GM11168 (cell line): ENCODE measurements at regions not wholly inside any gene's neighbourhood (a gene's known extent, or its start where the extent isn't known, plus 50 kb on each side); places are given as distances from the start of the nearest gene placed in this dataset.

Experiments
- in situ Hi-C: fragments of 300-500 bp; cut with MboI; formaldehyde crosslinking; loops from one replicate; pipeline ENCODE4 v1.12.0; 2022; ENCODE audit warnings: low sequenced_read_pairs; ENCODE audit not compliant: unreplicated experiment

- in situ Hi-C loops, result no loop called here
Measured at GRCh38 chr6:63371104-63371715, 51.4 kb upstream of the LGSN start.

GRCh38 chr6:63372951-63373533, 53.3 kb upstream of the LGSN start:
- in situ Hi-C loops, result no loop called here

GRCh38 chr6:63389191-63389844, 69.5 kb upstream of the LGSN start:
- in situ Hi-C loops, result no loop called here

GRCh38 chr6:63391203-63391970, 71.6 kb upstream of the LGSN start:
- in situ Hi-C loops, result no loop called here

GRCh38 chr6:63392092-63392724, 72.4 kb upstream of the LGSN start:
- in situ Hi-C loops, result no loop called here

GRCh38 chr6:63394656-63395308, 75.0 kb upstream of the LGSN start:
- in situ Hi-C loops, result no loop called here

GRCh38 chr6:63395381-63395780, 75.6 kb upstream of the LGSN start:
- in situ Hi-C loops, result no loop called here

- in situ Hi-C loops, result no loop called here
Measured at GRCh38 chr6:63403725-63404124, 83.9 kb upstream of the LGSN start.

- in situ Hi-C loops, result no loop called here
Measured at GRCh38 chr6:63410435-63411426, 90.9 kb upstream of the LGSN start.

GRCh38 chr6:63415286-63415685, 95.5 kb upstream of the LGSN start:
- in situ Hi-C loops, result no loop called here

GRCh38 chr6:63418741-63419140, 99.0 kb upstream of the LGSN start:
- in situ Hi-C loops, result no loop called here

GRCh38 chr6:63424636-63425035, 104.9 kb upstream of the LGSN start:
- in situ Hi-C loops, result no loop called here

- in situ Hi-C loops, result no loop called here
Measured at GRCh38 chr6:63425493-63425892, 105.7 kb upstream of the LGSN start.

- in situ Hi-C loops, result no loop called here
Measured at GRCh38 chr6:63426844-63427243, 107.1 kb upstream of the LGSN start.

GRCh38 chr6:63427951-63428350, 108.2 kb upstream of the LGSN start:
- in situ Hi-C loops, result no loop called here

GRCh38 chr6:63430985-63431519, 111.3 kb upstream of the LGSN start:
- in situ Hi-C loops, result no loop called here

- in situ Hi-C loops, result no loop called here
Measured at GRCh38 chr6:63434943-63435342, 115.2 kb upstream of the LGSN start.

GRCh38 chr6:63436356-63436755, 116.6 kb upstream of the LGSN start:
- in situ Hi-C loops, result no loop called here

GRCh38 chr6:63437058-63437457, 117.3 kb upstream of the LGSN start:
- in situ Hi-C loops, result no loop called here
